T-cell (primary cell): ENCODE measurements at regions not wholly inside any gene's neighbourhood (a gene's known extent, or its start where the extent isn't known, plus 50 kb on each side); places are given as distances from the start of the nearest gene placed in this dataset.
"Not testable (repeated sequence)": the region's sequence is repeated elsewhere in the genome, so short reads cannot be mapped to it uniquely, and the experiment has no call there.

Experiments used
- ATAC-seq, 4 experiments: fragments of 200-7000 bp in 3 of 4; fragments of 150-1000 bp in 1 of 4; cut with Tn5 transposase; replicated peaks in 1 of 4; 1 replicate in 3 of 4; 2 replicates in 1 of 4; pipeline ENCODE4 v1.10.0; 2021; ENCODE audit warnings: moderate library complexity in 3 of 4, mild to moderate bottlenecking in 2 of 4, moderate number of reproducible peaks in 1 of 4
- CTCF ChIA-PET, 2 donors: fragments of 300-600 bp; sonication (Branson Sonifier 250); formaldehyde crosslinking; loops; one replicate each; lab custom pipeline; 2022; ENCODE audit warnings: antibody characterized with exemption in 2 of 2; lab: Charles Lee
- POLR2A ChIA-PET, 2 donors: fragments of 300-600 bp; sonication (Branson Sonifier 250); formaldehyde crosslinking; loops; one replicate each; lab custom pipeline; 2022; ENCODE audit warnings: antibody characterized with exemption in 2 of 2; lab: Charles Lee
- DNase-seq, 35 experiments: peaks; one replicate each; pipeline versions ENCODE4 v3.0.0 to v3.0.0-alpha.2; 2013 to 2023
- H3K27ac ChIP-seq: one replicate; pipeline ENCODE4 v1.5.1; 2013; ENCODE audit warnings: low read length
- H3K27me3 ChIP-seq, 2 experiments: replicated peaks in 1 of 2; 1 replicate in 1 of 2; 2 replicates in 1 of 2; pipeline versions ENCODE4 v1.6.1 to v1.7.0; 2013; ENCODE audit warnings: low read length in 1 of 2, mixed read lengths in 1 of 2; ENCODE audit not compliant: control insufficient read depth in 2 of 2, insufficient read depth in 2 of 2; ENCODE audit errors: extremely low read depth in 1 of 2
- H3K36me3 ChIP-seq, 2 donors: 1 replicate in 1 of 2; 2 replicates in 1 of 2; pipeline versions ENCODE4 v1.6.1 to v1.7.0; 2013; ENCODE audit warnings: low read length in 1 of 2; ENCODE audit not compliant: control insufficient read depth in 2 of 2, insufficient read depth in 1 of 2; ENCODE audit errors: extremely low read depth in 1 of 2
- H3K4me1 ChIP-seq, 2 experiments: 1 replicate in 1 of 2; 2 replicates in 1 of 2; pipeline versions ENCODE4 v1.6.1 to v1.7.0; 2013; ENCODE audit warnings: low read length in 2 of 2, mixed read lengths in 1 of 2; ENCODE audit not compliant: insufficient read depth in 2 of 2, control insufficient read depth in 1 of 2; ENCODE audit errors: extremely low read depth in 1 of 2
- H3K4me3 ChIP-seq, 2 donors: 1 replicate in 1 of 2; 2 replicates in 1 of 2; pipeline versions ENCODE4 v1.5.1 to v1.7.0; 2013; ENCODE audit warnings: mild to moderate bottlenecking in 2 of 2, low read length in 1 of 2, moderate library complexity in 1 of 2; ENCODE audit not compliant: control insufficient read depth in 1 of 2; ENCODE audit errors: extremely low read depth in 1 of 2
- H3K9me3 ChIP-seq: 2 replicates; pipeline ENCODE4 v1.7.0; 2013
- H3K27ac Mint-ChIP-seq, 2 donors: one replicate each; pipeline ENCODE4 v1.8.0; 2020 to 2021; ENCODE audit warnings: mild to moderate bottlenecking in 2 of 2, mixed read lengths in 2 of 2
- H3K27me3 Mint-ChIP-seq, 2 donors: one replicate each; pipeline ENCODE4 v1.8.0; 2021 to 2022; ENCODE audit warnings: mixed read lengths in 2 of 2
- H3K36me3 Mint-ChIP-seq: one replicate; pipeline ENCODE4 v1.8.0; 2021; ENCODE audit warnings: mixed read lengths
- H3K4me1 Mint-ChIP-seq, 3 donors: one replicate each; pipeline ENCODE4 v1.8.0; 2020 to 2022; ENCODE audit warnings: mixed read lengths in 3 of 3, mild to moderate bottlenecking in 1 of 3
- H3K4me3 Mint-ChIP-seq, 3 donors: one replicate each; pipeline ENCODE4 v1.8.0; 2020 to 2022; ENCODE audit warnings: mild to moderate bottlenecking in 3 of 3, mixed read lengths in 3 of 3, moderate library complexity in 3 of 3
- H3K9me3 Mint-ChIP-seq, 3 donors: one replicate each; pipeline ENCODE4 v1.8.0; 2020 to 2022; ENCODE audit warnings: mixed read lengths in 3 of 3
- WGBS: methylation state at CpG from one replicate; pipeline ENCODE4 v1.1.5; 2013; ENCODE audit warnings: missing lambda C conversion rate; ENCODE audit not compliant: insufficient coverage; 5-methylcytosine and 5-hydroxymethylcytosine counted together

DNA sequence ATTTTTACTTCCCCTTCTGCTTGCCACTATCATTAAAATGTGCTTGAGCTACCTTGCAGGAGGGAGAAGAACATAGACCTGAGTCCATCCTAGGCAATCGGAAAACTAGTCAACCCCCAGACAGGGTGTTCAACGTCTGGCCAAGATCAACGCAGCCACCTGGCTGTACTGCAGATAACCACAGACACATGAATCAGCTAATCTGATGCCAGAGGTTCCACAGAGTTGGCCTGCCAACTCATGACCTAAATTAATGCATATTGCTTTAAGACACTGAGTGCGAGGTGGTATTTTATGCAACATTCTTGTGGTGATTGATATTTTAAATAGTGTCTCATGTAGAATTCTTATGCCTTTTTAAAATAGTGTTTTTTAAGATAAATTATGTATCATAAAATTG lies 1283.8 kb upstream of the PABPC4L start:
- WGBS, result 77% methylated on average over 3 of the region's 4 CpGs
- no peaks in the 10 kb centered on the region for H3K4me1 Mint-ChIP-seq

DNA sequence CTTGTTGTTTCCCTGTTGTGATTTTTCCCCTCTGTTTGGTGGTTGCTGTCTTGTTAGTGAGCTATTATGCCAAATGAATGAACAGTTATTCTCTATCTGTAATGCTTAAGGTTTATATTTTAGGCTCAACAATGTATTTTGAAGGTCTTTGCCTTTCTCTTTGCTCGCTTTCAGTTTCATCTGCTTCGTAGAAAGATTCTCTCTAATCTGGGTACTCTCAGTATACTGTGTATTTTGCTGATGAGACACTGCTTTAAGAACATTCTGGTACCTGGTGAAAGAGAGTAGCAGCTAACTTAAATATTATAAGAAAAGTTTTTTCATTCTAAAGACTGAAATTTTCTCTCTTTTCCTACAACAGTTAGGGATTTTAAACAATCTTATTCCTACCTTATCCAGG lies 1274.7 kb upstream of the PABPC4L start:
- Histone ChIP-seq H3K27ac (no peak overlapping the region), H3K36me3 (no peaks in the 10 kb centered on the region), H3K4me1 (no peaks in the 10 kb centered on the region), H3K9me3 (no peaks in the 10 kb centered on the region), H3K27me3 (no peaks in the 10 kb centered on the region), H3K4me3 (no peak overlapping the region)
- no peak for DNase-seq
- ATAC-seq, result no peak
- peaks cover 5 to 23% (median 14%) of the 10 kb centered on the region in 3 donors for H3K9me3 Mint-ChIP-seq
- CTCF ChIA-PET, result no interaction called here
- H3K4me3 Mint-ChIP-seq, result no peak overlapping the region
- POLR2A ChIA-PET, result no interaction called here
- H3K4me1 Mint-ChIP-seq, result no peaks in the 10 kb centered on the region
- H3K27ac Mint-ChIP-seq, result no peak overlapping the region
- H3K27me3 Mint-ChIP-seq, result no peaks in the 10 kb centered on the region
- H3K36me3 Mint-ChIP-seq, result no peaks in the 10 kb centered on the region
- WGBS, result no CpG with 5 or more reads among the region's 2 CpGs

More for the DNA sequence above, 1283.8 kb upstream of the PABPC4L start:
- CTCF ChIA-PET, result no interaction called here
- H3K4me1 ChIP-seq, result no peaks in the 10 kb centered on the region
- POLR2A ChIA-PET, result no interaction called here
- ATAC-seq (no peak), DNase-seq (no peak)
- H3K9me3 ChIP-seq, result no peaks in the 10 kb centered on the region
- H3K27ac Mint-ChIP-seq, result no peak overlapping the region
- no peaks in the 10 kb centered on the region for H3K27me3 Mint-ChIP-seq
- H3K36me3 ChIP-seq, result no peaks in the 10 kb centered on the region
- no peak overlapping the region for H3K4me3 ChIP-seq
- H3K9me3 Mint-ChIP-seq, result peaks cover 0 to 14% (median 5%) of the 10 kb centered on the region in 3 donors
- H3K36me3 Mint-ChIP-seq, result no peaks in the 10 kb centered on the region
- no peaks in the 10 kb centered on the region for H3K27me3 ChIP-seq
- no peak overlapping the region for H3K4me3 Mint-ChIP-seq
- no peak overlapping the region for H3K27ac ChIP-seq

DNA sequence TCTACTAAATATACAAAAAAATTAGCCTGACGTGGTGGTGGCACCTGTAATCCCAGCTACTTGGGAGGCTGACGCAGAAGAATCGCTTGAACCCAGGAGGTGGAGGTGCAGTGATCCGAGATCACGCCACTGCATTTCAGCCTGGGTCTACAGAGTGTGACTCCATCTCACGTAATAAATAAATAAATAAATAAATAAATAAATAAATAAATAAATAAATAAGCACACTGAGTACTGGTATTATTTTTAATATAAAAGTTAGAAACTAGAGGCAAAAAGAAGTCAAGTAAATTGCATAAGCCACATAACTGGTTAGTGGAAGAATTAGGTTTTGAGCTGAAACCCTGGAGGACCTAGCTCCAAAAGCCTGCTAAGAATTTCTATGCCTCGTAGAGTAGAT lies 1262.7 kb upstream of the PABPC4L start:
- Mint-ChIP-seq H3K27me3 (no peaks in the 10 kb centered on the region), H3K27ac (no peak overlapping the region), H3K9me3 (peaks cover under 1 to 28% (median 23%) of the 10 kb centered on the region in 3 donors), H3K4me1 (no peaks in the 10 kb centered on the region), H3K4me3 (no peak overlapping the region), H3K36me3 (no peaks in the 10 kb centered on the region)
- H3K4me3 ChIP-seq, result no peak overlapping the region
- H3K4me1 ChIP-seq, result no peaks in the 10 kb centered on the region
- ATAC-seq (no peak), DNase-seq (no peak)
- 100% methylated on average over 2 of the region's 7 CpGs for WGBS
- no peaks in the 10 kb centered on the region for H3K27me3 ChIP-seq
- ChIA-PET CTCF (interaction anchor here in 1 of 2 donors (0.7 kb wide), 1 partner anchor 26 kb away, joined by 3 read pairs; no protein-coding TSS in a partner anchor), POLR2A (no interaction called here)
- no peaks in the 10 kb centered on the region for H3K36me3 ChIP-seq
- no peaks in the 10 kb centered on the region for H3K9me3 ChIP-seq
- no peak overlapping the region for H3K27ac ChIP-seq

DNA sequence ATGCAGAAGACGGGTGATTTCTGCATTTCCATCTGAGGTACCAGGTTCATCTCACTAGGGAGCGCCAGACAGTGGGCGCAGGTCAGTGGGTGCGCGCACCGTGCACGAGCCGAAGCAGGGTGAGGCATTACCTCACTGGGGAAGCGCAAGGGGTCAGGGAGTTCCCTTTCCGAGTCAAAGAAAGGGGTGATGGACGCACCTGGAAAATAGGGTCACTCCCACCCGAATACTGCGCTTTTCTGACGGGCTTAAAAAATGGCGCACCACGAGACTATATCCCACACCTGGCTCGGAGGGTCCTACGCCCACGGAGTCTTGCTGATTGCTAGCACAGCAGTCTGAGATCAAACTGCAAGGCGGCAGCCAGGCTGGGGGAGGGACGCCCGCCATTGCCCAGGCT lies 1246.0 kb upstream of the PABPC4L start:
- H3K27ac ChIP-seq, ATAC-seq, H3K9me3 ChIP-seq, H3K9me3 Mint-ChIP-seq, POLR2A ChIA-PET, H3K4me1 Mint-ChIP-seq, H3K36me3 ChIP-seq, H3K4me1 ChIP-seq, H3K4me3 ChIP-seq, H3K27ac Mint-ChIP-seq, DNase-seq, CTCF ChIA-PET, H3K27me3 ChIP-seq, H3K36me3 Mint-ChIP-seq, H3K27me3 Mint-ChIP-seq, H3K4me3 Mint-ChIP-seq: not testable (repeated sequence)
- 98% methylated on average over 9 of the region's 22 CpGs for WGBS

DNA sequence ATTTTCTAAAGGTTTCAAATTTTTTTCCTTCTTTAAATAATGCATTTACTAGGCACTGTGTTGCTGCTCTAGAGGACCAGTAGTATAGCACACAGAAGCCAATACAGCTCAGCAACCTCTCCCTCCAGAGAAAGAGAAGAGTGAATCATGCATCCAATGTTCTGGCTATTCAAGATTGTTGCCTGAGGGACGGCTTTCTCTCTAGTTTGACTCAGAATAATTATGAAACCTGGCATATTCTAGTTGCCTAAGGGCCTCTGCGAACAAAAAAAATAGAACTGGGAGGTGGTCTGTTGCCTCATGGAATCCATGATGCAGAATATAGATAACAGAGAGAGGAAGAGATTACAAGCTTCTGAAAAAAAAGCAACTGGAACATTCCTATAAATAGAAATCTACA lies 1233.3 kb upstream of the PABPC4L start:
- WGBS, result 20% methylated on average over 1 of the region's 2 CpGs
- no peak overlapping the region for H3K4me3 Mint-ChIP-seq
- H3K9me3 Mint-ChIP-seq, result peaks cover 16 to 44% (median 16%) of the 10 kb centered on the region in 3 donors
- Histone ChIP-seq H3K4me3 (no peak overlapping the region), H3K27me3 (no peaks in the 10 kb centered on the region), H3K27ac (no peak overlapping the region), H3K4me1 (no peaks in the 10 kb centered on the region), H3K36me3 (no peaks in the 10 kb centered on the region), H3K9me3 (no peaks in the 10 kb centered on the region)
- H3K27ac Mint-ChIP-seq, result no peak overlapping the region
- H3K36me3 Mint-ChIP-seq, result no peaks in the 10 kb centered on the region
- DNase-seq (no peak), ATAC-seq (no peak)
- H3K4me1 Mint-ChIP-seq, result no peaks in the 10 kb centered on the region
- no peaks in the 10 kb centered on the region for H3K27me3 Mint-ChIP-seq
- ChIA-PET CTCF (no interaction called here), POLR2A (interaction anchor here in 1 of 2 donors (0.7 kb wide), 1 partner anchor 196 kb away, joined by 6 read pairs; no protein-coding TSS in a partner anchor)

DNA sequence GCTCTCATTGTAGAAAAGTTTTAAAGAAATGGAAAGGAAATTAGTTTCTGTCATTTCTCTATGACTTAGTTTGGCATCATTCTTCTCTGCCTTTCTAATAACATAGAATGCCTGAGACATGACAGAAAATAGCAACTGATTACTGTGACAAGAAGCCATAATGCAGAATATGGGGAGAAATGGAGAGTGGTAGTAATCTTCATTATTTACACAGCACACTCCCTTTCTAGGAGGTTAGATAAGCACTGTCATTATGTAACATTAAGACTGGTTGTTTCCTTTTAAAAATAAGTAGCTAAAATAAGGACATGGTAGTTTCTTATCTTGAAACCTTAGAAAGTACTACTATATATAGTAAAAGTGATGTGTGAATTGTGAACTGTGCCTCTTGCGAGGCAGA lies 1227.9 kb upstream of the PABPC4L start:
- WGBS, result no CpG with 5 or more reads among the region's 1 CpG
- H3K9me3 ChIP-seq, result no peaks in the 10 kb centered on the region
- H3K27me3 ChIP-seq, result no peaks in the 10 kb centered on the region
- H3K27ac Mint-ChIP-seq, result no peak overlapping the region
- no peaks in the 10 kb centered on the region for H3K4me1 ChIP-seq
- H3K36me3 Mint-ChIP-seq, result no peaks in the 10 kb centered on the region
- no peaks in the 10 kb centered on the region for H3K27me3 Mint-ChIP-seq
- CTCF ChIA-PET, result no interaction called here
- no peak overlapping the region for H3K4me3 Mint-ChIP-seq
- no peaks in the 10 kb centered on the region for H3K36me3 ChIP-seq
- peaks cover 4 to 15% (median 6%) of the 10 kb centered on the region in 3 donors for H3K9me3 Mint-ChIP-seq
- no peaks in the 10 kb centered on the region for H3K4me1 Mint-ChIP-seq
- no peak overlapping the region for H3K27ac ChIP-seq
- no peak for ATAC-seq
- DNase-seq, result no peak
- POLR2A ChIA-PET, result no interaction called here
- H3K4me3 ChIP-seq, result no peak overlapping the region

DNA sequence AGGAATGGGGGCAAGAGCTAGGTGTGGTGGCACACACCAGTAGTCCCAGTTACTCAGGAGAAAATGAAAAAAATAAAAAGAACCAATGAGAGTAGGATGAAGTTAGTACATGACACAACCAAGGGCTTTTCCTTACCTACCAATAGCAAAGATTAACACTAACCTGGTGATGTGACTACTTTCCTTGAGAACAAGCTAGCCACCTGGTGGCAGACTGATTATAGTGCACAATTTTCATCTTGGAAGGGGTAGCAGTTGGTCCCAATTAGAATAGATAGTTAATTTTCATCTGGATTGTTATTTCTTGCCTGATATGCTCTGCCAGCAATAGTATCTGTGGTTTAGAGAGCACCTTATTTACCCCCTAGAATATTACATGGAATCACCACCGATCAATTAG lies 1216.8 kb upstream of the PABPC4L start:
- DNase-seq (no peak), ATAC-seq (no peak)
- no peaks in the 10 kb centered on the region for H3K9me3 ChIP-seq
- peaks cover 10% of the 10 kb centered on the region in 3 donors for H3K9me3 Mint-ChIP-seq
- H3K27ac Mint-ChIP-seq, result no peak overlapping the region
- no peak overlapping the region for H3K4me3 ChIP-seq
- ChIA-PET POLR2A (no interaction called here), CTCF (no interaction called here)
- no peaks in the 10 kb centered on the region for H3K36me3 Mint-ChIP-seq
- H3K4me1 Mint-ChIP-seq, result no peaks in the 10 kb centered on the region
- H3K27ac ChIP-seq, result no peak overlapping the region
- H3K27me3 Mint-ChIP-seq, result no peaks in the 10 kb centered on the region
- no peak overlapping the region for H3K4me3 Mint-ChIP-seq
- no peaks in the 10 kb centered on the region for H3K4me1 ChIP-seq
- H3K36me3 ChIP-seq, result no peaks in the 10 kb centered on the region
- no peaks in the 10 kb centered on the region for H3K27me3 ChIP-seq
- no CpG with 5 or more reads among the region's 1 CpG for WGBS
